ENCODE measurements at regions not wholly inside any gene's neighbourhood (a gene's known extent, or its start where the extent isn't known, plus 50 kb on each side); places are given as distances from the start of the nearest gene placed in this dataset.

DNA sequence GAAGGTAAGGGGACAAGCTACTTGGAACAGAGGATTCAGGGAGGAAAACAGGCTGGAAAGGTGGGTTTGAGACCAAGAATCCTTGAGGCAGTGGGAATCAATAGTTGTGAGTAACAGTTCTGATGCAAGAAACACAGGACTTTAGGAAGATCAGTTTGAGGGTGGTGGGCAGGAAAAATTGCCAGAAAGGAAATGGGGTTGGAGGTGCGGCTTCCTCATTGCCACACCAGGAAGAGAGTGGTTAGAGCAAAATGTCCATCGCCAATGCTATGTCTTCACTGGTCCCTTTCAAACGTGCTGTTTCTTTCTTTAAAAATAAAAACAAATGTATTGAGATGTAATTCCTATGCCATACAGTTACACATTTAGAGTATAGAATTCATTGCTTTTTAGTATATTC, 57.1 kb upstream of the NOCT start:
- no peak overlapping the region for H3K27ac ChIP-seq
- ChIA-PET CTCF (no interaction called here), POLR2A (ENCODE audit: low non-redundant PET) (no interaction called here)
- TF ChIP-seq, protein P1, sequence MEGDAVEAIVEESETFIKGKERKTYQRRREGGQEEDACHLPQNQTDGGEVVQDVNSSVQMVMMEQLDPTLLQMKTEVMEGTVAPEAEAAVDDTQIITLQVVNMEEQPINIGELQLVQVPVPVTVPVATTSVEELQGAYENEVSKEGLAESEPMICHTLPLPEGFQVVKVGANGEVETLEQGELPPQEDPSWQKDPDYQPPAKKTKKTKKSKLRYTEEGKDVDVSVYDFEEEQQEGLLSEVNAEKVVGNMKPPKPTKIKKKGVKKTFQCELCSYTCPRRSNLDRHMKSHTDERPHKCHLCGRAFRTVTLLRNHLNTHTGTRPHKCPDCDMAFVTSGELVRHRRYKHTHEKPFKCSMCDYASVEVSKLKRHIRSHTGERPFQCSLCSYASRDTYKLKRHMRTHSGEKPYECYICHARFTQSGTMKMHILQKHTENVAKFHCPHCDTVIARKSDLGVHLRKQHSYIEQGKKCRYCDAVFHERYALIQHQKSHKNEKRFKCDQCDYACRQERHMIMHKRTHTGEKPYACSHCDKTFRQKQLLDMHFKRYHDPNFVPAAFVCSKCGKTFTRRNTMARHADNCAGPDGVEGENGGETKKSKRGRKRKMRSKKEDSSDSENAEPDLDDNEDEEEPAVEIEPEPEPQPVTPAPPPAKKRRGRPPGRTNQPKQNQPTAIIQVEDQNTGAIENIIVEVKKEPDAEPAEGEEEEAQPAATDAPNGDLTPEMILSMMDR (conservative IDR thresholded peaks at IDR 0.05; ENCODE audit: low read depth): no peak
- DNase-seq (ENCODE audit: low spot score): no peak

GRCh38 chr4:138957302-138957701, 58.3 kb upstream of the NOCT start:
- H3K27ac ChIP-seq: no peak overlapping the region
- TF ChIP-seq, protein P1 (conservative IDR thresholded peaks at IDR 0.05; ENCODE audit: low read depth): no peak
- CTCF ChIA-PET: no interaction called here
- POLR2A ChIA-PET (ENCODE audit: low non-redundant PET): no interaction called here
- no peak for DNase-seq (ENCODE audit: low spot score)

GRCh38 chr4:138954428-138954827, 61.2 kb upstream of the NOCT start:
- ChIA-PET POLR2A (ENCODE audit: low non-redundant PET) (no interaction called here), CTCF (interaction anchor here (0.7 kb wide), 1 partner anchor 61 kb away, joined by 4 read pairs; the partner anchor contains the start of gene NOCT)
- DNase-seq (ENCODE audit: low spot score): no peak
- TF ChIP-seq, protein P1 (conservative IDR thresholded peaks at IDR 0.05; ENCODE audit: low read depth): no peak
- H3K27ac ChIP-seq: no peak overlapping the region

DNA sequence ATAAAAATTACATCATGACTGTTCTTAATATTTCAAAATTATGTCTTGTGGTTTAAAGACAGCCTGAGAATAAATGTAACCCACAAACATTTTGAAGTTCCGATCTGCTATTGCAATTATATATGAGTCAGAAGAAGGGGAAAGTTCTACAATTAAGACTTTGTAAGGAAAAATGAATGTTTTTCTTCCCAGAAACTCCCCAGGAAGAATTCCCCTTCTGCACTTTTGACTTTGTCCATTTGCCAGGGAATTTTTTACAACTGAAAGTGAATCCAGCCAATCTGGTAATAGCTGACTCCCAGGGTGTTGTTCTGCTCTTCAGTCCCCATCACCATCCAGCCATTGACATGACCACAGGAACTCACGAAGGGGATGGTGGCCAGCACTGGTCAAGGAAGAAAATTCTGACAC, 61.6 kb upstream of the NOCT start:
- ChIA-PET CTCF (interaction anchor here (0.7 kb wide), 1 partner anchor 62 kb away, joined by 4 read pairs; the partner anchor contains the start of gene NOCT), POLR2A (ENCODE audit: low non-redundant PET) (no interaction called here)
- H3K27ac ChIP-seq: no peak overlapping the region
- peak; percentile 17 for DNase-seq (ENCODE audit: low spot score)
- TF ChIP-seq, protein P1 (conservative IDR thresholded peaks at IDR 0.05; ENCODE audit: low read depth): no peak

GRCh38 chr4:138952411-138952810, 63.2 kb upstream of the NOCT start:
- peak; percentile 68 for DNase-seq (ENCODE audit: low spot score)
- POLR2A ChIA-PET (ENCODE audit: low non-redundant PET): interaction anchor here (0.8 kb wide), 1 partner anchor 65 kb away, joined by 3 read pairs; no protein-coding TSS in a partner anchor
- H3K27ac ChIP-seq: no peak overlapping the region
- CTCF ChIA-PET: no interaction called here
- TF ChIP-seq, protein P1 (conservative IDR thresholded peaks at IDR 0.05; ENCODE audit: low read depth): no peak

- peak; percentile 50 for DNase-seq (ENCODE audit: low spot score)
- POLR2A ChIA-PET (ENCODE audit: low non-redundant PET): interaction anchor here (0.8 kb wide), 1 partner anchor 65 kb away, joined by 3 read pairs; no protein-coding TSS in a partner anchor
- no peak overlapping the region for H3K27ac ChIP-seq
- CTCF ChIA-PET: interaction anchor here (0.6 kb wide), 1 partner anchor 277 kb away, joined by 3 read pairs; no protein-coding TSS in a partner anchor
- TF ChIP-seq, protein P1 (conservative IDR thresholded peaks at IDR 0.05; ENCODE audit: low read depth): no peak
These were observed 63.8 kb upstream of the NOCT start for GRCh38 chr4:138951764-138952163.
